GM23338 (cell line): ENCODE measurements at regions not wholly inside any gene's neighbourhood (a gene's known extent, or its start where the extent isn't known, plus 50 kb on each side); places are given as distances from the start of the nearest gene placed in this dataset.

Experiments
- ATAC-seq: fragments of 200-7000 bp; cut with Tn5 transposase; 3 replicates; pipeline ENCODE4 v1.9.1; 2020
- DNase-seq: peaks from one replicate; pipeline ENCODE4 v3.0.0-alpha.2; 2015; ENCODE audit warnings: low spot score
- H2AFZ ChIP-seq: fragments of 200-600 bp; sonication (generic); 2 replicates; pipeline ENCODE4 v1.8.0; 2016; ENCODE audit warnings: antibody characterized with exemption, mild to moderate bottlenecking, moderate library complexity
- H3F3A ChIP-seq: fragments of 200-600 bp; sonication (generic); replicated peaks from 2 replicates; pipeline ENCODE4 v1.8.0; 2017; ENCODE audit warnings: antibody characterized with exemption, mixed run types, low read depth
- H3K27ac ChIP-seq: fragments of 200-600 bp; sonication (generic); 2 replicates; pipeline ENCODE4 v1.6.1; 2016; ENCODE audit warnings: low read depth
- H3K27me3 ChIP-seq: fragments of 200-600 bp; sonication (generic); 2 replicates; pipeline ENCODE4 v1.8.0; 2016; ENCODE audit warnings: mild to moderate bottlenecking, mixed run types, moderate library complexity; ENCODE audit not compliant: insufficient read depth
- H3K36me3 ChIP-seq: fragments of 200-600 bp; sonication (generic); 2 replicates; pipeline ENCODE4 v1.8.0; 2016; ENCODE audit warnings: mild to moderate bottlenecking; ENCODE audit not compliant: insufficient read depth
- H3K4me1 ChIP-seq: fragments of 200-600 bp; sonication (generic); 2 replicates; pipeline ENCODE4 v1.8.0; 2016; ENCODE audit warnings: mild to moderate bottlenecking, moderate library complexity; ENCODE audit not compliant: insufficient read depth
- H3K4me2 ChIP-seq: fragments of 200-600 bp; sonication (generic); 2 replicates; pipeline ENCODE4 v1.7.1; 2017; ENCODE audit warnings: mixed run types
- H3K4me3 ChIP-seq: fragments of 200-600 bp; sonication (generic); 2 replicates; pipeline ENCODE4 v1.6.1; 2016; ENCODE audit warnings: mixed run types
- H3K79me2 ChIP-seq: fragments of 200-600 bp; sonication (generic); replicated peaks from 2 replicates; pipeline ENCODE4 v1.8.0; 2017; ENCODE audit warnings: mild to moderate bottlenecking; ENCODE audit not compliant: insufficient read depth
- H3K9me2 ChIP-seq: fragments of 200-600 bp; sonication (generic); 2 replicates; pipeline ENCODE4 v1.8.0; 2017; ENCODE audit not compliant: insufficient read depth
- H4K20me1 ChIP-seq: fragments of 200-600 bp; sonication (generic); replicated peaks from 2 replicates; pipeline ENCODE4 v1.8.0; 2017; ENCODE audit warnings: mild to moderate bottlenecking; ENCODE audit not compliant: insufficient read depth
- H3K27ac Mint-ChIP-seq: 2 replicates; pipeline ENCODE4 v1.8.0; 2020; ENCODE audit warnings: inconsistent platforms, mild to moderate bottlenecking, moderate library complexity, mixed read lengths
- H3K27me3 Mint-ChIP-seq: 3 replicates; pipeline ENCODE4 v1.8.0; 2022; ENCODE audit warnings: low read depth, mild to moderate bottlenecking, moderate library complexity, mixed read lengths, inconsistent platforms; ENCODE audit not compliant: insufficient read depth, poor library complexity
- H3K36me3 Mint-ChIP-seq: 3 replicates; pipeline ENCODE4 v1.8.0; 2021; ENCODE audit warnings: low read depth, mild to moderate bottlenecking, inconsistent platforms, moderate library complexity, mixed read lengths
- H3K4me1 Mint-ChIP-seq: 3 replicates; pipeline ENCODE4 v1.8.0; 2020; ENCODE audit warnings: mild to moderate bottlenecking, inconsistent platforms, mixed read lengths
- H3K4me3 Mint-ChIP-seq: 3 replicates; pipeline ENCODE4 v1.8.0; 2021; ENCODE audit warnings: moderate library complexity, mild to moderate bottlenecking, inconsistent platforms, mixed read lengths
- H3K9me3 Mint-ChIP-seq: 3 replicates; pipeline ENCODE4 v1.8.0; 2020; ENCODE audit warnings: moderate library complexity, mild to moderate bottlenecking, inconsistent platforms, mixed read lengths
- CREB1 ChIP-seq: fragments of 250-450 bp; sonication (Bioruptor Pico); IDR thresholded peaks from 2 replicates; pipeline ENCODE4 v1.5.0; 2020; ENCODE audit warnings: low read depth, mild to moderate bottlenecking, moderate library complexity
- CTCF ChIP-seq, 2 experiments: fragments of 200-600 bp in 1 of 2; sonication (generic) in 1 of 2; conservative IDR thresholded peaks; 2 replicates each; pipeline versions ENCODE4 v1.5.1 to v1.6.1; 2016 to 2017; ENCODE audit warnings: antibody characterized with exemption in 2 of 2, low read depth in 2 of 2, mild to moderate bottlenecking in 2 of 2, moderate library complexity in 1 of 2
- ETS1 ChIP-seq: IDR thresholded peaks from 2 replicates; pipeline ENCODE4 v1.6.1; 2016; ENCODE audit warnings: antibody characterized with exemption
- EZH2 ChIP-seq: fragments of 200-600 bp; sonication (generic); IDR thresholded peaks from one replicate; pipeline ENCODE4 v1.8.0; 2017; ENCODE audit warnings: antibody characterized with exemption, mild to moderate bottlenecking, low read depth; ENCODE audit not compliant: unreplicated experiment
- EZH2phosphoT487 ChIP-seq: fragments of 200-600 bp; sonication (generic); IDR thresholded peaks from one replicate; pipeline ENCODE4 v1.8.1; 2018; ENCODE audit warnings: antibody characterized with exemption; ENCODE audit not compliant: unreplicated experiment
- JUNB ChIP-seq: IDR thresholded peaks from one replicate; pipeline ENCODE4 v1.6.1; 2016; ENCODE audit warnings: antibody characterized with exemption; ENCODE audit not compliant: unreplicated experiment
- POLR2AphosphoS5 ChIP-seq: IDR thresholded peaks from 2 replicates; pipeline ENCODE4 v1.6.1; 2016; ENCODE audit warnings: antibody characterized with exemption, low read depth
- REST ChIP-seq: IDR thresholded peaks from one replicate; pipeline ENCODE4 v1.6.1; 2018; ENCODE audit warnings: antibody characterized with exemption; ENCODE audit not compliant: unreplicated experiment
- STAT1 ChIP-seq: IDR thresholded peaks from one replicate; pipeline ENCODE4 v1.6.1; 2016; ENCODE audit warnings: antibody characterized with exemption; ENCODE audit not compliant: unreplicated experiment
- ZNF114 ChIP-seq: fragments of 250-450 bp; sonication (Bioruptor Pico); IDR thresholded peaks from 2 replicates; pipeline ENCODE4 v1.5.0; 2020; ENCODE audit warnings: mild to moderate bottlenecking, moderate library complexity
- ZNF331 ChIP-seq: fragments of 250-450 bp; sonication (Bioruptor Pico); IDR thresholded peaks from 2 replicates; pipeline ENCODE4 v1.5.0; 2020; ENCODE audit warnings: low read depth, mild to moderate bottlenecking, moderate library complexity

GRCh38 chr14:28426960-28427359 is 339.6 kb upstream of the FOXG1 start:
- Mint-ChIP-seq H3K36me3 (peaks cover 6% of the 10 kb centered on the region; the same call in 2 of the 3 replicates), H3K9me3 (peaks cover 20% of the 10 kb centered on the region), H3K4me3 (no peak overlapping the region), H3K27me3 (peaks cover 4% of the 10 kb centered on the region), H3K27ac (no peak overlapping the region), H3K4me1 (no peaks in the 10 kb centered on the region)
- no peaks in the 10 kb centered on the region for H4K20me1 ChIP-seq
- no peak overlapping the region for H2AFZ ChIP-seq
- no peak overlapping the region for H3K4me3 ChIP-seq
- no peak overlapping the region for H3K27ac ChIP-seq
- no peak for TF ChIP-seq ZNF331 (CRISPR knock-in tag)
- TF ChIP-seq ETS1: no peak
- no peak for TF ChIP-seq CREB1 (CRISPR knock-in tag)
- no peak for TF ChIP-seq ZNF114
- TF ChIP-seq REST: no peak
- TF ChIP-seq STAT1: no peak
- H3K79me2 ChIP-seq: no peaks in the 10 kb centered on the region
- H3K36me3 ChIP-seq: peaks cover 7% of the 10 kb centered on the region; the same call in 1 of the 2 replicates
- H3K9me2 ChIP-seq: no peaks in the 10 kb centered on the region
- ATAC-seq (no peak), DNase-seq (no peak)
- no peak overlapping the region for H3K4me2 ChIP-seq
- no peaks in the 10 kb centered on the region for H3K27me3 ChIP-seq
- no peaks in the 10 kb centered on the region for H3F3A ChIP-seq
- H3K4me1 ChIP-seq: no peaks in the 10 kb centered on the region

- Histone ChIP-seq H3K4me2 (no peak overlapping the region), H3K27me3 (no peaks in the 10 kb centered on the region), H3K4me1 (no peaks in the 10 kb centered on the region), H3K79me2 (no peaks in the 10 kb centered on the region), H3K36me3 (0 out of 2 replicates have a peak, but pooled peaks cover 4% of the 10 kb centered on the region), H3K4me3 (no peak overlapping the region), H3K27ac (no peak overlapping the region), H4K20me1 (no peaks in the 10 kb centered on the region), H3K9me2 (no peaks in the 10 kb centered on the region; the same call in 1 of the 2 replicates), H2AFZ (no peak overlapping the region), H3F3A (no peaks in the 10 kb centered on the region)
- DNase-seq: no peak
- no peak for ATAC-seq
- Mint-ChIP-seq H3K27ac (no peak overlapping the region), H3K27me3 (no peaks in the 10 kb centered on the region), H3K4me1 (no peaks in the 10 kb centered on the region), H3K4me3 (no peak overlapping the region), H3K9me3 (peaks cover 16% of the 10 kb centered on the region), H3K36me3 (peaks cover 7% of the 10 kb centered on the region)
- TF ChIP-seq EZH2 (no peak), CREB1 (CRISPR knock-in tag) (no peak), REST (no peak), POLR2AphosphoS5 (no peak), EZH2phosphoT487 (no peak), STAT1 (no peak), ZNF114 (no peak), JUNB (no peak), ZNF331 (CRISPR knock-in tag) (no peak), CTCF (conservative IDR thresholded peaks at IDR 0.05; ENCODE audit: low read depth in 2 of 2) (no peak)
These were observed 329.8 kb upstream of the FOXG1 start for GRCh38 chr14:28436821-28437220.
